Panc1 (cell line): ENCODE measurements at regions not wholly inside any gene's neighbourhood (a gene's known extent, or its start where the extent isn't known, plus 50 kb on each side); places are given as distances from the start of the nearest gene placed in this dataset.

Experiments
- ATAC-seq: fragments of 200-7000 bp; cut with Tn5 transposase; 2 replicates; pipeline ENCODE4 v1.9.1; 2020; ENCODE audit warnings: mild to moderate bottlenecking, moderate library complexity
- BruUV-seq: library from RNA; stranded (reverse); fragments of 400-500 nt; replicated peaks from 2 replicates; lab custom pipeline; 2021; lab: Mats Ljungman, UMichigan
- CTCF ChIA-PET: fragments of 300-600 bp; sonication (Branson Sonifier 250); formaldehyde crosslinking; loops from one replicate; lab custom pipeline; 2022; ENCODE audit warnings: antibody characterized with exemption; lab: Charles Lee
- POLR2A ChIA-PET: fragments of 300-600 bp; sonication (Branson Sonifier 250); formaldehyde crosslinking; loops from one replicate; lab custom pipeline; 2022; ENCODE audit warnings: antibody characterized with exemption; lab: Charles Lee
- DNase-seq: peaks from one replicate; pipeline ENCODE4 v3.0.0-alpha.2; 2010; ENCODE audit warnings: low read depth, low spot score
- H3K27ac ChIP-seq: 2 replicates; pipeline ENCODE4 v1.5.1; 2011; ENCODE audit warnings: mild to moderate bottlenecking, low read length, inconsistent platforms
- H3K27me3 ChIP-seq: fragments of 200-500 bp; sonication (Bioruptor generic); 2 replicates; pipeline ENCODE4 v1.6.0; 2014; ENCODE audit warnings: low read length, inconsistent platforms; ENCODE audit not compliant: control insufficient read depth, insufficient read depth
- H3K36me3 ChIP-seq: fragments of 200-500 bp; sonication (Bioruptor generic); 2 replicates; pipeline ENCODE4 v1.5.1; 2014; ENCODE audit warnings: inconsistent platforms, mild to moderate bottlenecking, low read length, moderate library complexity; ENCODE audit not compliant: control insufficient read depth, insufficient read depth
- H3K4me1 ChIP-seq: 2 replicates; pipeline ENCODE4 v1.5.1; 2011; ENCODE audit warnings: inconsistent platforms, mild to moderate bottlenecking, low read length, moderate library complexity; ENCODE audit not compliant: control insufficient read depth, insufficient read depth
- H3K4me3 ChIP-seq, 2 experiments: 2 replicates each; pipeline ENCODE4 v1.5.1; 2011 to 2012; ENCODE audit warnings: low read depth in 2 of 2, low read length in 2 of 2, mild to moderate bottlenecking in 2 of 2, inconsistent platforms in 1 of 2, moderate library complexity in 1 of 2
- H3K9me3 ChIP-seq: fragments of 200-500 bp; sonication (Bioruptor generic); 2 replicates; pipeline ENCODE4 v1.5.1; 2014; ENCODE audit warnings: low read depth, mild to moderate bottlenecking, inconsistent platforms, low read length, moderate library complexity; ENCODE audit not compliant: control insufficient read depth, insufficient read depth
- CTCF ChIP-seq: fragments of 450-650 bp; IDR thresholded peaks from 2 replicates; pipeline ENCODE4 v1.5.1; 2017; ENCODE audit warnings: mild to moderate bottlenecking
- POLR2AphosphoS5 ChIP-seq: IDR thresholded peaks from 2 replicates; pipeline ENCODE4 v1.6.1; 2012; ENCODE audit warnings: mild to moderate bottlenecking, low read depth, low read length, moderate library complexity
- SIN3A ChIP-seq: IDR thresholded peaks from 2 replicates; pipeline ENCODE4 v1.6.1; 2012; ENCODE audit warnings: low read depth, mild to moderate bottlenecking, low read length, moderate library complexity, borderline replicate concordance; ENCODE audit not compliant: insufficient read depth
- TCF7L2 ChIP-seq: IDR thresholded peaks from 2 replicates; pipeline ENCODE4 v1.6.1; 2011; ENCODE audit warnings: mild to moderate bottlenecking, low read depth, low read length, inconsistent platforms
- in situ Hi-C: cut with HindIII; loops from 2 replicates; pipeline ENCODE4 v1.10.0; 2016; ENCODE audit warnings: low sequenced_read_pairs, low pct_unique_long_range_greater_than_20kb
- intact Hi-C: fragments of 100-400 bp; cut with micrococcal nuclease; formaldehyde crosslinking; loops from one replicate; pipeline ENCODE4 v1.10.0; 2022; ENCODE audit not compliant: unreplicated experiment
- TF ChIP-seq, protein P1 (sequence below), 2 experiments: IDR thresholded peaks; 2 replicates each; pipeline ENCODE4 v1.6.1; 2011 to 2012; ENCODE audit warnings: low read depth in 2 of 2, control low read depth in 1 of 2, low read length in 1 of 2, mild to moderate bottlenecking in 1 of 2, moderate library complexity in 1 of 2; ENCODE audit not compliant: insufficient read depth in 1 of 2

- H3K27ac ChIP-seq = no peak overlapping the region
These were observed 650.5 kb upstream of the LINC00305 start for GRCh38 chr18:64799376-64799775.

DNA sequence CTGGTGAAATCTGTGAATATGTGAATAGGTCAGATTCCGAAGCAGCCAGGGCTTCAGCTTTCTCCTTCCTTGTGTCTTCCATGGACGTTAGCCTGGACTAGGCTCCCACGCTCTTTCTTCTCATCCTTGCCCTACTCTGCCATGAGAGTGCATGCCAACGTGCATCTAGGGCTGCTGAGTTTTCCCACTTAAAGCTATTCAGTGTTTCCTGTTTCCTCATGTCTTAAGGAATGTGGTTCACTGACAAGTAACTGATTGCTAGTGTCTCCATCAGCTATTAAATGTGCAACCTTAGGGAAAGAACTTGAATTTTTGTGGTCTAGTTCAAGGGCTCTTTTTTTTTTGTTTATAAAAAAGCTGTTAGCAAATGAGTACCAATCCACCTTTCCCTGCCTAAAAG, 642.3 kb upstream of the LINC00305 start:
- no peak overlapping the region for H3K4me3 ChIP-seq
- TF ChIP-seq SIN3A (no peak), TCF7L2 (no peak), POLR2AphosphoS5 (no peak), CTCF (no peak)
- TF ChIP-seq, protein P1, sequence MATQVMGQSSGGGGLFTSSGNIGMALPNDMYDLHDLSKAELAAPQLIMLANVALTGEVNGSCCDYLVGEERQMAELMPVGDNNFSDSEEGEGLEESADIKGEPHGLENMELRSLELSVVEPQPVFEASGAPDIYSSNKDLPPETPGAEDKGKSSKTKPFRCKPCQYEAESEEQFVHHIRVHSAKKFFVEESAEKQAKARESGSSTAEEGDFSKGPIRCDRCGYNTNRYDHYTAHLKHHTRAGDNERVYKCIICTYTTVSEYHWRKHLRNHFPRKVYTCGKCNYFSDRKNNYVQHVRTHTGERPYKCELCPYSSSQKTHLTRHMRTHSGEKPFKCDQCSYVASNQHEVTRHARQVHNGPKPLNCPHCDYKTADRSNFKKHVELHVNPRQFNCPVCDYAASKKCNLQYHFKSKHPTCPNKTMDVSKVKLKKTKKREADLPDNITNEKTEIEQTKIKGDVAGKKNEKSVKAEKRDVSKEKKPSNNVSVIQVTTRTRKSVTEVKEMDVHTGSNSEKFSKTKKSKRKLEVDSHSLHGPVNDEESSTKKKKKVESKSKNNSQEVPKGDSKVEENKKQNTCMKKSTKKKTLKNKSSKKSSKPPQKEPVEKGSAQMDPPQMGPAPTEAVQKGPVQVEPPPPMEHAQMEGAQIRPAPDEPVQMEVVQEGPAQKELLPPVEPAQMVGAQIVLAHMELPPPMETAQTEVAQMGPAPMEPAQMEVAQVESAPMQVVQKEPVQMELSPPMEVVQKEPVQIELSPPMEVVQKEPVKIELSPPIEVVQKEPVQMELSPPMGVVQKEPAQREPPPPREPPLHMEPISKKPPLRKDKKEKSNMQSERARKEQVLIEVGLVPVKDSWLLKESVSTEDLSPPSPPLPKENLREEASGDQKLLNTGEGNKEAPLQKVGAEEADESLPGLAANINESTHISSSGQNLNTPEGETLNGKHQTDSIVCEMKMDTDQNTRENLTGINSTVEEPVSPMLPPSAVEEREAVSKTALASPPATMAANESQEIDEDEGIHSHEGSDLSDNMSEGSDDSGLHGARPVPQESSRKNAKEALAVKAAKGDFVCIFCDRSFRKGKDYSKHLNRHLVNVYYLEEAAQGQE (IDR thresholded peaks at IDR 0.05; ENCODE audit: insufficient read depth in 1 of 2, low read depth in 2 of 2, low read length in 1 of 2) = no peak
- intact Hi-C loops = no loop called here
- H3K27me3 ChIP-seq = no peaks in the 10 kb centered on the region
- POLR2A ChIA-PET = no interaction called here
- no peaks in the 10 kb centered on the region for H3K4me1 ChIP-seq
- no peaks in the 10 kb centered on the region for H3K9me3 ChIP-seq
- in situ Hi-C loops = no loop called here
- ATAC-seq = no peak
- no peak for DNase-seq
- H3K27ac ChIP-seq = no peak overlapping the region
- CTCF ChIA-PET = no interaction called here
- no peaks in the 10 kb centered on the region for H3K36me3 ChIP-seq
- no TSS peak for BruUV-seq

More at GRCh38 chr18:64799376-64799775, 650.5 kb upstream of the LINC00305 start:
- no TSS peak for BruUV-seq
- H3K27me3 ChIP-seq = no peaks in the 10 kb centered on the region
- no peaks in the 10 kb centered on the region for H3K4me1 ChIP-seq
- ATAC-seq (no peak), DNase-seq (no peak)
- no peak for TF ChIP-seq POLR2AphosphoS5
- no peak for TF ChIP-seq SIN3A
- TF ChIP-seq TCF7L2 = no peak
- no peak for TF ChIP-seq CTCF
- TF ChIP-seq, protein P1 (IDR thresholded peaks at IDR 0.05; ENCODE audit: insufficient read depth in 1 of 2, low read depth in 2 of 2, low read length in 1 of 2) = no peak
- H3K36me3 ChIP-seq = no peaks in the 10 kb centered on the region
- intact Hi-C loops (no loop called here), in situ Hi-C loops (no loop called here)
- H3K4me3 ChIP-seq = no peak overlapping the region
- H3K9me3 ChIP-seq = no peaks in the 10 kb centered on the region
- POLR2A ChIA-PET = no interaction called here
- CTCF ChIA-PET = no interaction called here
